Mesothelial cell of epicardium (in vitro differentiated cells): ENCODE measurements at regions not wholly inside any gene's neighbourhood (a gene's known extent, or its start where the extent isn't known, plus 50 kb on each side); places are given as distances from the start of the nearest gene placed in this dataset.
A peak's percentile ranks its signal among the peaks of the same experiment; 100 is the strongest.

Source experiments
- DNase-seq, 2 experiments: peaks; one replicate each; pipeline ENCODE4 v3.0.0; 2021; ENCODE audit warnings: low spot score in 2 of 2; ENCODE audit not compliant: unreplicated experiment in 2 of 2
- H3K27ac Mint-ChIP-seq: 2 replicates; pipeline ENCODE4 v1.8.0; 2021; ENCODE audit warnings: mixed read lengths
- H3K27me3 Mint-ChIP-seq: 2 replicates; pipeline ENCODE4 v1.8.0; 2021; ENCODE audit warnings: low read depth, mixed read lengths
- H3K36me3 Mint-ChIP-seq: 2 replicates; pipeline ENCODE4 v1.8.0; 2021; ENCODE audit warnings: mixed read lengths
- H3K4me1 Mint-ChIP-seq: 2 replicates; pipeline ENCODE4 v1.8.0; 2021; ENCODE audit warnings: mixed read lengths
- H3K4me3 Mint-ChIP-seq: 2 replicates; pipeline ENCODE4 v1.8.0; 2021; ENCODE audit warnings: mild to moderate bottlenecking, moderate library complexity, mixed read lengths
- H3K9me3 Mint-ChIP-seq: 2 replicates; pipeline ENCODE4 v1.8.0; 2021; ENCODE audit warnings: mixed read lengths
- CTCF ChIP-seq: fragments of 200-600 bp; sonication (generic); IDR thresholded peaks from one replicate; pipeline ENCODE4 v1.5.0; 2021; ENCODE audit warnings: antibody characterized with exemption; ENCODE audit not compliant: unreplicated experiment

GRCh38 chrX:115364670-115365069 lies 75.2 kb downstream of the LUZP4 start:
- H3K27ac Mint-ChIP-seq, result peak overlapping the region; percentile 69
- no peaks in the 10 kb centered on the region for H3K9me3 Mint-ChIP-seq
- no peaks in the 10 kb centered on the region for H3K27me3 Mint-ChIP-seq
- H3K36me3 Mint-ChIP-seq, result no peaks in the 10 kb centered on the region
- no peak overlapping the region for H3K4me3 Mint-ChIP-seq
- peaks cover 77% of the 10 kb centered on the region for H3K4me1 Mint-ChIP-seq
- no peak for TF ChIP-seq CTCF
- DNase-seq, result no peak

- Mint-ChIP-seq H3K27ac (peak overlapping the region; percentile 78), H3K4me3 (no peak overlapping the region)
Measured at GRCh38 chrX:115366535-115366934, 77.0 kb downstream of the LUZP4 start.

GRCh38 chrX:115367455-115367854 lies 77.9 kb downstream of the LUZP4 start:
- Mint-ChIP-seq H3K4me3 (no peak overlapping the region), H3K27ac (peak overlapping the region; percentile 78), H3K36me3 (no peaks in the 10 kb centered on the region), H3K9me3 (no peaks in the 10 kb centered on the region), H3K27me3 (no peaks in the 10 kb centered on the region), H3K4me1 (peaks cover 86% of the 10 kb centered on the region)
- TF ChIP-seq CTCF, result no peak
- no peak for DNase-seq

More at GRCh38 chrX:115366535-115366934, 77.0 kb downstream of the LUZP4 start:
- Mint-ChIP-seq H3K9me3 (no peaks in the 10 kb centered on the region), H3K36me3 (no peaks in the 10 kb centered on the region), H3K27me3 (no peaks in the 10 kb centered on the region), H3K4me1 (peaks cover 79% of the 10 kb centered on the region)
- DNase-seq, result no peak
- no peak for TF ChIP-seq CTCF

GRCh38 chrX:115367951-115368350 lies 78.4 kb downstream of the LUZP4 start:
- Mint-ChIP-seq H3K4me1 (peaks cover 87% of the 10 kb centered on the region), H3K27me3 (no peaks in the 10 kb centered on the region), H3K9me3 (no peaks in the 10 kb centered on the region), H3K27ac (peak overlapping the region; percentile 78), H3K4me3 (no peak overlapping the region), H3K36me3 (no peaks in the 10 kb centered on the region)
- DNase-seq, result no peak
- no peak for TF ChIP-seq CTCF

- H3K4me1 Mint-ChIP-seq, result peaks cover 86% of the 10 kb centered on the region
Measured at GRCh38 chrX:115368876-115369275, 79.4 kb downstream of the LUZP4 start.

More at GRCh38 chrX:115368876-115369275, 79.4 kb downstream of the LUZP4 start:
- TF ChIP-seq CTCF, result no peak
- DNase-seq, result no peak
- Mint-ChIP-seq H3K4me3 (no peak overlapping the region), H3K9me3 (no peaks in the 10 kb centered on the region), H3K27ac (peak overlapping the region; percentile 83), H3K27me3 (no peaks in the 10 kb centered on the region), H3K36me3 (no peaks in the 10 kb centered on the region)
